GM06990 (cell line): ENCODE measurements at regions not wholly inside any gene's neighbourhood (a gene's known extent, or its start where the extent isn't known, plus 50 kb on each side); places are given as distances from the start of the nearest gene placed in this dataset.
"Not testable (repeated sequence)": the region's sequence is repeated elsewhere in the genome, so short reads cannot be mapped to it uniquely, and the experiment has no call there.

Source experiments
- DNase-seq: peaks from one replicate; pipeline ENCODE4 v3.0.0-alpha.2; 2011; ENCODE audit not compliant: insufficient read length; ENCODE audit errors: extremely low read depth
- H3K27me3 ChIP-seq: replicated peaks from 2 replicates; pipeline ENCODE4 v1.6.0; 2011; ENCODE audit warnings: low read length; ENCODE audit not compliant: control insufficient read depth, insufficient read depth
- H3K36me3 ChIP-seq: 2 replicates; pipeline ENCODE4 v1.5.1; 2011; ENCODE audit warnings: low read length; ENCODE audit not compliant: control insufficient read depth, insufficient read depth
- H3K4me3 ChIP-seq: replicated peaks from 2 replicates; pipeline ENCODE4 v1.5.1; 2011; ENCODE audit warnings: low read depth, mild to moderate bottlenecking, control low read depth, low read length
- TF ChIP-seq, protein P1 (sequence below): IDR thresholded peaks from 2 replicates; pipeline ENCODE4 v1.5.1; 2011; ENCODE audit warnings: low read length, control low read depth, mild to moderate bottlenecking, inconsistent platforms; ENCODE audit not compliant: insufficient read depth, poor library complexity, severe bottlenecking

DNA sequence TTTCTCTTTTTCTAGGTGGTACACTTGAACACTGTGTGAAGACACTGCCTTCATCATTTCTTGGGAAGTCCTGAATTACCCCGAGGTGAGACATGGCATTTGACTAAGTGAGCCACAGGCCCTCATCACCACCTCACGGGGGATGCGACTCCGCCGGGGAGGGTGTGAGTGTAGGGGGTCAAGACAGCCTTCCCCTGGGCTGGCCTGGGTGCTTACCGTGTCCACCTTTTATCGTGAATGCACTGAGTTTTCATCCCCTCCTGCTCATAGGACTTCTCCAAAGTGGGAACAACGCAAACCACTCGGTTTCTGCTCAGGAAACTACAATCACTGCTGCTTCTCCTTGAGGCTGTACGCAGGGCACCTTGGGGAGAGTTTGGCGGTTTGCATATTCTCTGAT, 176.9 kb downstream of the SH2D4B start:
- no peak for DNase-seq
- Histone ChIP-seq H3K36me3 (no peaks in the 10 kb centered on the region), H3K27me3 (peaks cover 1% of the 10 kb centered on the region), H3K4me3 (no peak overlapping the region)
- TF ChIP-seq, protein P1, sequence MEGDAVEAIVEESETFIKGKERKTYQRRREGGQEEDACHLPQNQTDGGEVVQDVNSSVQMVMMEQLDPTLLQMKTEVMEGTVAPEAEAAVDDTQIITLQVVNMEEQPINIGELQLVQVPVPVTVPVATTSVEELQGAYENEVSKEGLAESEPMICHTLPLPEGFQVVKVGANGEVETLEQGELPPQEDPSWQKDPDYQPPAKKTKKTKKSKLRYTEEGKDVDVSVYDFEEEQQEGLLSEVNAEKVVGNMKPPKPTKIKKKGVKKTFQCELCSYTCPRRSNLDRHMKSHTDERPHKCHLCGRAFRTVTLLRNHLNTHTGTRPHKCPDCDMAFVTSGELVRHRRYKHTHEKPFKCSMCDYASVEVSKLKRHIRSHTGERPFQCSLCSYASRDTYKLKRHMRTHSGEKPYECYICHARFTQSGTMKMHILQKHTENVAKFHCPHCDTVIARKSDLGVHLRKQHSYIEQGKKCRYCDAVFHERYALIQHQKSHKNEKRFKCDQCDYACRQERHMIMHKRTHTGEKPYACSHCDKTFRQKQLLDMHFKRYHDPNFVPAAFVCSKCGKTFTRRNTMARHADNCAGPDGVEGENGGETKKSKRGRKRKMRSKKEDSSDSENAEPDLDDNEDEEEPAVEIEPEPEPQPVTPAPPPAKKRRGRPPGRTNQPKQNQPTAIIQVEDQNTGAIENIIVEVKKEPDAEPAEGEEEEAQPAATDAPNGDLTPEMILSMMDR = no peak

DNA sequence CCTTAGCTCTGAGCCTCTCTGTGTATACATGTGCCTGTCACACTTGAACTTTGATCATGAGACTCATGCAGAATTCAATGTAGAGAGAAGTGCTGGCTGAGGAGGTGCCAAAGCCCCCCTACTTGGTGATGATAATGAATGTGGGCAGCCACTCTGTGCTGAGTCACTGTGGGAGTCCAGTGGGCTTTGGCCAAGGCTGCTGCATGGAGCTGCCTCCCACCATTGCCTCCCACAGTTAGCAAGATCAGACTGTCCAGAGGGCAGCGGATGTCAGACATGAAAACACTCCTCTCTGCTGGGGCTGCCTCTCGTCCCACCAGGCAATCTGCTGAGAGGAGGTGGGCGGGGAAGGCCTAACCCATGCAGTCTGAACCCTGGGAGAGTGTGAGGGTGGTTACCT, 180.3 kb downstream of the SH2D4B start:
- no peaks in the 10 kb centered on the region for H3K36me3 ChIP-seq
- TF ChIP-seq, protein P1 = no peak
- no peak for DNase-seq

DNA sequence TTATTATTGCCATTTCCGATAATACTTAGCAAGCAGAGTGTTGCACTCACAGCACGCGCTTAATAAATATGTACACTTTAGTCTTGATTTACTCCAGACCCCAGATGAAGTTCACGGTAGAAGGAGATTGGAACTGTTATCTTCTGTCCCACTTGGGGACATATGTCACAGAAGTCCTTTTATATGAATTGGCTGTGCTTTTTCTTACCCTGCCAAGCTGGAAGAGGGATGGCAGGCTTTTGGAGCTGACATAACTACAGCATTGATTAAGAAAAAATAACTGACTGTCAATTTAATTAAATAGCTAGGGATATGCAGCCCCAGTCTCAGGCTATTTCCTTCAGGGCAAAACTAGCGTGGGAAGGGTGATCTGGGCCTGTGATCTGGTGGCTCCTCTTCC, 182.2 kb downstream of the SH2D4B start:
- DNase-seq = no peak
- Histone ChIP-seq H3K4me3 (no peak overlapping the region), H3K27me3 (no peaks in the 10 kb centered on the region; the same call in none of the 2 replicates), H3K36me3 (no peaks in the 10 kb centered on the region)
- TF ChIP-seq, protein P1 = no peak

More for the DNA sequence above, 180.3 kb downstream of the SH2D4B start:
- Histone ChIP-seq H3K27me3 (peaks cover 1% of the 10 kb centered on the region), H3K4me3 (no peak overlapping the region)

GRCh38 chr10:80720549-80720948, 182.8 kb downstream of the SH2D4B start:
- Histone ChIP-seq H3K36me3 (no peaks in the 10 kb centered on the region), H3K4me3 (no peak overlapping the region), H3K27me3 (no peaks in the 10 kb centered on the region; the same call in 1 of the 2 replicates)
- no peak for DNase-seq
- TF ChIP-seq, protein P1 = no peak

GRCh38 chr10:80728354-80728753, 190.7 kb downstream of the SH2D4B start:
- not testable (repeated sequence) for H3K4me3 ChIP-seq, DNase-seq, H3K27me3 ChIP-seq, H3K36me3 ChIP-seq

DNA sequence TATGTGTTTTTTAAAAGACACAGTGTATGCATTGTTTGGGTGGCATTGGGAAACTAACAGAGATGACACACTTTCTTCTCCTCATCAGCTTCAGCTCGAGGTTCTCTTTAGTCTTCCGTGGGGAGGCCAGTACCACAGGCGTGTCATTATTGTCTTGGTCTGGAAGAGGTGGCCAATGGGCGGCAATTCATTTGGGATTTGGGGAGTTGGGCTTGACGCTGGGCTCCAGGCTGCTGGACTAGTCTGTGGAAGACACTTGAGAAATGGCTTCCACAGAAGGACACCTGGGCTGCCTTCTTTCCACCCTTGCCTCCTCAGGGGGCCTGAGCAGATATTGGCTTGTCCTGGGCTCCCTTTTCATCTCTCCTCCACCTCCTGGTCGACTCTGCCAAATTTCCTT, 192.2 kb downstream of the SH2D4B start:
- DNase-seq = no peak
- no peaks in the 10 kb centered on the region for H3K36me3 ChIP-seq
- no peak overlapping the region for H3K4me3 ChIP-seq
- TF ChIP-seq, protein P1 = no peak
- no peaks in the 10 kb centered on the region for H3K27me3 ChIP-seq
